Ammon's horn (tissue), 1 donor: ENCODE measurements at regions not wholly inside any gene's neighbourhood (a gene's known extent, or its start where the extent isn't known, plus 50 kb on each side); places are given as distances from the start of the nearest gene placed in this dataset.
A peak's percentile ranks its signal among the peaks of the same experiment; 100 is the strongest.

Experiments
- DNase-seq: peaks from one replicate; pipeline ENCODE4 v3.0.0-alpha.2; 2016; ENCODE audit warnings: low spot score

DNA sequence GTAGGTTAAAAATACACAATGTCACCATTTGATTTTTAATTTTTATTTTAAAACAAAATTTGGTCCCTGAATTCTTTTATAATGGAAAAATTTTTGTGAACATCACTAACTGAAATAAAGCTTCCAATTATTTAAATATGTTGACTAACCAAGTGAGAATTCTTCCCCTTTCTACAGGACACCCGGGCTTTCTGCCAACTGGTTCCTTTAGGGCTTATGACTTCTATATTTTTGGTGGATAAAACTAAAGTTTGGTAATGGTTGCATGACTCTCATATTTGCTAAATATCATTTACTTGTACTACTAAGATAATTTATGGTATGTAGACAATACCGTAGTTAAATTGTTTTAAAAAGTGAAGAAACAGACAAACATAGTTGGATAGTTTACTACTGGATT lies 291.0 kb upstream of the DOK6 start:
- no peak for DNase-seq

DNA sequence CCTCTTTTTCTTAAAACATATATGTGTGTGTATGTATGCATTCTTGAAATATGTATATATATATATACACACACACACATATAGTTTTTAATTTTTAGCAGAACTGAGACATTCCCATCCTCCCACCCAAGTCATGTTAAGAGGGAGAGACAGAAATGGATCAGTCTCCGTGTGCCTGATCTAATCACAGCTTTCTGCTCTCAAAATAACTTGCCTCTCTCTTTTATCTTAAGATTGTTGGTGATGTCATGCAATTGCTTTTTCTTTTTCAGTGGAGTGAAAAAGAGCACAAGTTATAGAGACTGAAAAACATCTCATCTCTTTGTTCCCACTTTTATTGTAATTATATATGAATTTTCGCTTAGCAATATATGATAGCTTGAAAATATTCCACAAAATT lies 279.9 kb upstream of the DOK6 start:
- DNase-seq = no peak

DNA sequence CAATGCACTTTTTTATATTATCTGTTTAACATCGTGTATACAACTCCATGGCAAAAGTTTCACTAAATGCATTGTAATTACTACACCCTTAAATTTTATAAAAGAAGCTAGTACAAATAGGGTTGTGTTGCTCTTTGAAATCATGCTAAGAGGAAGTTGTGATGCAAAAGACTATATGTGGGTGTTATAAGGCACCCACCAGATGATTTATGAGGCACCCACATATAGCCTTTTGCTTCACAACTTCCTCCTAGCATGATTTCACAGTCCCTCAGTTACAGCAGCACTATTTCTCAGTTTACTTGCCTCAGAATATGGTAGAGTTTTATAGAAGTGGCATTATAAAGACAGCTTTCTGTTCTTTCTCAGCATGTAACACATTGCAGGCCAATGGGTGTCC lies 277.3 kb upstream of the DOK6 start:
- DNase-seq = no peak

DNA sequence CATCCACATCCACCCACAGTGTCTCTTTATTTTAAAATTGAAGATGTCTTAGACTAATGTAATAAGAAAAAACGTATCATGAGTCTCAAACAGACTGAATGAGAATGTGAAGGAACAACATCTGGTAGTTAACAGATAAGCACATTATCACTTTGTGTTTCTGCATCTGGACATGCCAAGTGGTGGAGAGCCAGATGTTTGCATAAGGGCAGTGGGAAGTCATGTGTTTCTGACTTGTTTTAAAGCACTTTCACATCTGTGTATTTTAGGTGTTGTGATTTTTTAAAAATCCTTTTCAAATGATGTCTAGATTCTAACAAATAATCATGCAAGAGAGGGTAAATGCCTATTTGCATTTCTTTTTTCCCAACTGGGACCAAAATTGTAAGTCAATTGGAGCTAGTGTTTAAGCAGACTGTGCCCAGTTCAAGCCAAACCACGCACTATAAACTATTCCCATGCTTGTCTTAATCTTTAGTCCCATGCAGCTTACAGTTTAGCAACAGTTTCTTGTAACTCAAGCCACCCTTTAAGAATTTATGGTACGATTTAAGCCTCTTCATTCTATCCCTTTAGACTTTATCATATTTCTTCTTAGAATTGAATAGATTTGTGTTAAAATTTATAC lies 272.7 kb upstream of the DOK6 start:
- no peak for DNase-seq

DNA sequence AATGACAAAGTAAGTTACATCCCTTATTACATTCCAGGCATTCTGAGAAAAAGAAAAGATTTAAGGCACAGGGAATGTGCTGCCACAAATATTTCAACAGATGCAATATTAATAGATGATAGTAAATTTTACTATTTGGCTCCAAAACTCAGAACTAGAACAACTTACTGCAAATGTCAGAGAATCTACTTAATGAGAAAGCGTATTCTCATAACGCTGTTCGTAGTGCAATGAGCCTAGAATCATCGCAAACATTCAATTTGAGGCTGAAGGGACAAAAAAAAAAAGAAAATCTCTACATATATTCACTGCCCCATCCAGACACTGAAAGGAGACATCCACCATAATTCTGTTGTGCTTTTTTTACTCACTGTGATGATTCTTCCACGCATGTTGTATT lies 272.1 kb upstream of the DOK6 start:
- DNase-seq = no peak

DNA sequence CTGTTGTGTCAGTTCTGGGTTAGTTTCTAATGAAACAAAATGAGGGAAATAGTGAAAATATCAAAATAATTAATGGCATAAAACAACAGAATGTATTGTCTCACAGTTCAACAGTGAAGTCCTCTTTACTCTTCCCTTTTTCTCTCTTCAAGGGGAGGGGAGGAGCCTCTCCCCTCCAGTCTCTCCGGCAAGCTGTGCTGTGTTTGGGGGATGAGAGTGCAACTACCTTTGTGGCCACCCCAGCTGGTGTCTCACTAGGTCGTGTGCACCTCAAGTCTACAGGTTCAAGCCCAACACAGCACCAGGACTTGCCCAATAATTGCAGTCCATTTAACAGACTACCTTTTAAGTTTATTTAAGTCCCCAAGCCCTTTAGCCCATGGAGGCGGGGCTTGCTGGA lies 271.7 kb upstream of the DOK6 start:
- no peak for DNase-seq

DNA sequence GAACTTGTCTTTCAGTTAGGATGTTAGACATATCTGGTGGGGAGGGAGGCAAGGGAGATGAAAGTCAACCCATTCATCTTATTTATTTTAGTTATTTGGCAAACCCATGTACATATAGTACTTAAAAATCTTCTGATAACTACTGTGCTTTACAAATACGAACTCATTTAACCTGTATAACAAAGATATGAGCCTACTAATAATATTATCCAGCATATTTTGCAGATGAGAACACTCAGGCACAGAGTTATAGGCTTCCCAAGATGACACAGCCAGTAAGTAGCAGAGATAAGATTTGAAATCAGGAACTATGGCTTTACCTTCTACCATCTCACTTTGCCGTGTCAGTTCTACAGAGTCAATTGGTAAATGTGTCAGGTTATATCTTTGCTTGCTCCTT lies 262.6 kb upstream of the DOK6 start:
- no peak for DNase-seq

DNA sequence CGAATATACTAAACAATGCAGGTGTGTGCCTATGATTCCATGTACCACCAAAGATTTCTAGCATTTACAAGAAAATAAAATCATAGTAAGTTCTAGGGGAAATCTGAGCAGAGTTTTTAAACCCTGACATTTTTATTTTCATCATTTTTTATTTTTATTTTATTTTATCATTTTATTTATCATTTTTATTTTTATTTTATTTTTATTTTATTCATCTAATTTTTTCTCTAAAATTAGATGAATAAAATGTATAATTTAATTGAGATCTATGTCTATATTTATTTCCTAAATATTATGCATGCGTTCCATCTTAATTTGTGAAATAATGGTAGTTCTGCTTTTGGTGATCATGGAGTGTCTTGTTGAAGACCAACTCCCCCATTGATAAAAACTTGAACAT lies 257.6 kb upstream of the DOK6 start:
- DNase-seq = no peak

DNA sequence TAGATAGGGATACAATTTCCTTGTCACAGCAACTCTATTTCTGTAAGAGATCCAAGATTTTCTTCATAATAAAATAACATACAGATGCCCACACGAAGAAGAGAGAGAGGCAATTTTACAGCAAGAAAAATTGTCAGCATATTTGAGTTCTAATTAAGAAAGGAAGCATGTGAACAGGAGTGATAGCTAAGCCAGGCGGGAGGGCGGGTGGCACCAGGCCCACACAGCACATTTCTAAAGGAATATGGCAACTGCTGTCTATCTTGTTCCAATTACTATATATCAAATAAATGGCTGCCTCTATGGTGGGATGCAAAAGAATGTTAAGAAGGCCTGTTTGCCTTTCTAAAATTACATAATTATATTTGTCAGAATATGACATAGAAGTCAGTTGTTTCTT lies 248.3 kb upstream of the DOK6 start:
- no peak for DNase-seq

DNA sequence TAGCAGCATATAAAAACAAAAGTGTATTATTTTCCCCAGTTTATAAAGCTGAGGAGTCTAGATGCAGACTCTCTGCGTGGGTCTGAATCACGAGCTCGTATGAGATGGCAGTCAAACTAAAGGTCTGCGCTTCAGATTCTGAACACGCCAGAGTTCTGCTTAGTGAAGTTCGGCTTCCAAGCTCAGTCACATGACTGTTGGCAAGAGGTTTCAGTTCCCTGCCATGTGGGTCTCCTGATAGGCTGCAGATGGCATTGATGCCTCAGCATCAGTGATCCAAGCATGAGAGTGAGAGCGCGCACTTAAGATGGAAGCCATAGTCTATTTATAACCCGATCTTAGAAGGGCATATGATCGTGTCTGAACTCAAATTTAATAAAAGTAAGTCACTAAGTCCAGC lies 242.8 kb upstream of the DOK6 start:
- peak; percentile 42 for DNase-seq

DNA sequence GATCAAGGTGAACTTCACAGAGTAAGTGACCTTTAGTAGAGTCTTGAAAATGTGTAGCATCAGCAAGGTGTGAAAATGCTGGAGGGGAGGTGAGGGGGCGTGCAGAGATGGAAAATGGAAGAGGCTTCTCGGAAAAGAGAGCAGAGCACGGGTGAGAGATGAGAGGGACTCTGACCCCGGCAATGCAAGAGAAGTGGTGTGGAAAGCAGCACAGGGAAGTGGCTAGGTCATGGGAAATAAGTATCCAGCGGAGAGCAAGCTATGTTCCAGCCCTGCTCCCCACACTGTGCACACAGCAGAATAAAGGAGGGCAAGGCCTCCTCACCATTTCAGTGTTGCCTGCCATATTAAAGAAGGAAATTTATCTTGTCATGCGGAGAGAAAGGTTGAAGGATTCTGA lies 241.7 kb upstream of the DOK6 start:
- no peak for DNase-seq

DNA sequence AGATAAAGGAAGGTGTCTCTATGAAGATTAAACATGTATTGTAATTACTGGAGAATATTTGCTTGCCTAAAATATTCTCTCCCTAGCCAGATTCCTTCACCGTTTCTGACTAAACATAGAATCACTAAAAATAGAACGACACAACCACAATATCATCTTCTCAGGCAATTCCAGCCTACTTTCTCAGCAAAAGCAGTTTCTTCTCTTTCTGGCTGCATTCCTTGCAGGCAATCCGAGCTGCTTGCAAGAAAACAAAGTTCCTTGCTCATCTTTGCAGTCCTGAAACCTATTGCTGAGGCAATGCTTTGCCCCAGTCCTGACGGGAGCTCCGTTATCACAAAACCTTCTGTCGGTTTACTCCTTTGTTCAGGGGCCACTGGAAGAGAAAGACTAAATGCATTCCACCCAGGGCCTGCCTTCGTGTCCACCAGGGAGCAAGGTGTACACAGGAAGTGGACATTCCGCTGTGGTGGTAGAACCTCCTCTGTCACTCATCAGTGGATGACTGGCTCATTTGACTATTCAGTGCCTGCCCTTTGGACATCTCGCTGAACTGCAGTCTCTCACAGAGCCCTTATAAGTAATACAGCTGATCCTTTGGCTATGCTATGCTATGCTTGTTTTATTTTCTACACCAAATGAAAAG lies 239.2 kb upstream of the DOK6 start:
- no peak for DNase-seq

DNA sequence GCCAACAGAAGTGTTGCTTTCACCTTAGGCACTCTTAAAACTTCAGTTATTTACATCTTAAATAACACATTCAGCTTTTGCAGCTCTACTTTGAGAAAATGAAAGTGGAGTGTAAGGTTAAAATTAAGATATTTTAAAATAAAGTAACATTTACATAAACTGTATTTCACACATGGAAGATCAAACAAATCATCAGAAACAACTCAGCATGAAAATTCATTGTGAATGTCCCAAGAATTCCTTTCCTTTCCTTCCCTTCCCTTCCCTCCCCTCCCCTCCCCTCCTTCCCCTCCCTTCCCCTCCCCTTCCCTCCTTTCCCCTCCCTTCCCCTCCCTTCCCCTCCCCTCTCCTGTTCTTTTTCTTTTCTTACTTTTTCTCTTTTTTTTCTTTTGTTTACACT lies 238.0 kb upstream of the DOK6 start:
- DNase-seq = no peak

DNA sequence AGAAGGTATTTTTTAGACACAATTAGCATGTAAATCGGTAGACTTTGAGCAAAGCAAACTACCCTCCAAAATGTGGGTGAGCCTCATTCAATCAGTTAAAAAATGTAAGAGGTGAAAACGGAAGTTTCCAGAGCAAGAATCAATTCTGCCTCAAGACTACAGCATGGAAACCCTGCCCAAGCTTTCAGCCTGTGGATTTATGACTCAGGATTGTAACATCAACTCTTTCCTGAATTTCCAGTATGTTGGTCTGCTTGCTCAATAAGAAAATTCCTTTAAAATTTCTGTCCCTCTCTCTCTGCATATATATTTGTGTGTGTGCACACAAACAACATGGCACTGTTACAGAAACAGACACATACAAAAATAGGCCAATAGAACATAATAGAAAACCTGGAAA lies 228.6 kb upstream of the DOK6 start:
- no peak for DNase-seq

DNA sequence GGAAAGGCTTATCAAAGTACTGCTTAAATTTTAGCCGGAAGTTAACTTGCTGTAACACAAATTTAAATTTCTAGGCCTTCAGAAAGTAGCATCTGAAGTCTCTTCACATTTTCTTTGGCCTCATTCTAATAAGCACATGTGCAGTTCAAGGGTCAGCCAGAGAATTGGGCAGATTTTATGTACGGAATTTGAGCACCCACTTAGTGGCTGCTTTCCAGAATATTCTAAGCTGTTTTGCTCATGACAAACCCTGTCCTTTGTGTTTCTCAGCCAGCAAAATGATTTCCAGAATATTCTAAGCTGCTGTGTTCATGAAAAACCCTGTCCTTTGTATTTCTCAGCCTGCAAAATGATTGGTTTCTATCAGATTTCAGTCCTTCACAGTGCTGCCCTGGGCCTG lies 225.0 kb upstream of the DOK6 start:
- no peak for DNase-seq

DNA sequence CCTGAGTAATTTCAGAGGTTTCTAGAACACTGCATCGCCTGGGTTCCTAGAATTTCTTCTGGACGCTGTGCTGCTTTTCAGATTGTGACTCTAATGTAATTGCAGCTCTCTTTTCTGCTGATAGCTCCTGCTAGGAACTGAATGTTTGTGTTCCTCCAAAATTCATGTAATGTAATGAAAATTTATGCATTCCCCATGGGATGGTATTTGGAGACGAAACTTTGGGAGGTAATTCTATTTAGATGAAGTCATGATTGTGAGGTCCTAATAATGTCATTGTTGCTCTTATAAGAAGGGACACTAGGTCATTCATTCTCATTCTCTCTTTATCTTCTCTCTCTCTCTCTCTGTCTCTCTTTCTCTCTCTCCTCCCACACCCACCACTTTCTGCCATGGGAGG lies 223.9 kb upstream of the DOK6 start:
- DNase-seq = no peak

DNA sequence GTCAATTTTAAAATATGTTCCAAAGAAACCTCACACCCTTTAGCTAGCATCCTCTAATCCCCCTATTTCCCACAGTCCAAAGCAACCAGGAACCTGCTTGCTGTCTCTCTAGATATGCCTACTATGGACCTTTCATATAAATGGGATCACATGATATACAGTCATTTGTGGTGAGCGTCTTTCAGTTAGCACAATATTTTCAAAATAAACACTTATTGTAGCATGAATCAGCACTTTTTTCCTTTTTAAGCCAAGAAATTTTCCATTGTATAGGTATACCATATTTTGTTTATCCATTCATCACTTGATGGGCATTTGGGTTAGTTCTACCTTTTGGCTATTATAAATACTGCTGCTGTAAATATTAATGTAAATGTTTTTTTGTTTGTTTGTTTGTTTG lies 223.0 kb upstream of the DOK6 start:
- no peak for DNase-seq

DNA sequence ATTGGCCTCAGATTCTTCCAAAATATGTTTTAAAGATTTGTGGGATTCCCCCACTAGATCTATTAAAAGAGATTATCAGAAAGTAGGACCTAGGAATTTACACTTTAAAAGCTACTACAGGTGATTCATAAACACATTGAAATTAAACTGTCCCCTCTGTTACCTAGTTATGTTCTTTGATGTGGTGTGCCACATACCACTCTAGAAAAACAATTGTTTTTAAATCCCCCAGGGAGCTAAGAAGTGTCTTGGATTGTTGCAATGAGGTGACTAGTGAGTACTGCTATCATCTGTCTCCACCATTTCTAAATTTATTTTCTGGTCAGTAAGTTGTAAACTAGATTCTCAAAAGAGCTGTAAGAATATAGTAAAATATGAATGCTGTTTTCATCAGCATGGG lies 214.5 kb upstream of the DOK6 start:
- DNase-seq = no peak

DNA sequence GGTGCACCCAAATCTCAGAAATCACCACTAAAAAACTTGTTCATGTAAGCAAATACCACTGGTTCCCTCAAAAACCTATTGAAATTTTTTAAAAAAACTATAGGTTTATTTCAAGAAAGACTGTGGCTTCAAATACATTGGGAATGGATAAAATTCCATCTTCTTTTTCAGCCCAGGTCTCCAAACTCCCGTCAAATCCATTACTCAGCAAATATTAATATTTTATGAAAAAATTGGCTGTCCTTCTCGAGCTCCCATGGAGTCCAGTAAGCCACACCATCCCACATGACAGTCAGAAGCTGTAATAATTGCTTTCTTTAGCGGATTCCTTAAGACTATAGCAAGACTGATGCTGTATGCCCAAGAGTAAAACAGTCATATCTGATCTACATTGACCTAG lies 204.4 kb upstream of the DOK6 start:
- DNase-seq = no peak

DNA sequence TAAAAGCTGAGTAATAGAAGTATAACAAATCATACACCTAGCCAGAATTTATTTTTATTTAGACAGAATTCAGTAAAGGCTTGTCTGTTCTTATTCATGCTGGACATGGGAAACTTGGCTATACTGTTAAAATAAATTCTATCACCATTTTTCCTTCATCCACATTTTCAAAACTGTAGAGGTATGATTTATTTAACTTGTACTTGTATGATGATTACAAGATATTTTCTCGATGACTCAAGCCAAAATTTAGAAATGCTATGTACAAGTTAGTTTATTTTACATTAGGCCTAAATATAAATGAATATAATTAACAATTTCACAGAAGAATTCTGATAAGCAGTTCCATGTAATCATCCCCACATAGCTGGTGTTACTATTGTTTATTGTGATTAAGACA lies 194.8 kb upstream of the DOK6 start:
- DNase-seq = no peak

DNA sequence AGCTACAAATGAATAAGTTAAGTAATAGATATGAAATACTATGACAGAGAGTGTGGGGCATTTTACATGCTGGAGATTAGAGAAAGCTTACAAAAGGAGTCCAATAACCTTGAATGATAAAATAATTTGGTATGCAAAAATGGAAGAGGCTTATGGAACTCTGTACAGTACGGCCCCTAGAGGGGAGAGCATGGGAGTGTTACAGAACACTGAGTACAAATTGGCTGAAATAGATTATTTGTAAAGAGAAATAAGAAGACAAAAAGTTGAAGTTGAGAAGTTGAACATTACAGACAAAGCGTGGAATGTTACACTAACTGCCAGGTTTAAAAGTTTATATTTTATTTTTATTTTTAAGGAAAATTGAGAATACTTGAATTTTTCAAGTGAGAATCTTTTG lies 192.1 kb upstream of the DOK6 start:
- DNase-seq = no peak

DNA sequence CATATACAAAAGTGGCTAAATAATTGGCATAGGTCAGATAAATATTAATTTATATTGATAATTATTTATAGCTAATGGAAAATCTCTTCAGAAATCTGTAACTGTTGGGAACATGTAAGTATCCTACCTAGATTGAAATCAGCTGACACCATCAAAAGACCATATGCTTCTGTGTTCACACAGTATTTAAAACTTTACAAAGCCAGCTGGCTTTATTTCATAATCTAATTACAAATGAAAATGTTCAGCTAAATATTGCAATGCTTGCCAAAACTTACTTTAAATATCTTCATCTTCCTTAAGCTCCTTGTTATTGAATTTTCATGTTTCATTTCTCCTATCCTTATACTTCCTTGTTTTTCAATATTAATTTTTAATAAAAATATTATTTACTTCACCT lies 190.9 kb upstream of the DOK6 start:
- no peak for DNase-seq

DNA sequence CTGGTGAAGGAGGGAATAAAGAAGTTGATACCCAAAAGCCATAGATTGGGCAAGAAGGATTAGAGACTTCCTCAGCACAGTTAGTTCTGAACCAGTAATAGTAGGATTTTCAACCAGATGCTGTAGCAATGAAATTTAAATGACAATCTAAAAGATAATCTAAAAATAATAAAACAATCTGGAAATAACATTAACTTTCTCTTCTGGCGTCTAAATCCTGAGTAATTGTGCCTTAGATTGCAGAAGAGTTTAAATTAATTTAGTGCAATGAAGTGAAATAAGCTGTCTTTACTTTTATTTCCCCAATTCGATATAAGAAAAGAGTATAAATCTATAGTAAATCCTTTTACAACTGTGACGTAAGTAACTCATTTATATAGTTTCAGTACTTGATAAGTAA lies 186.8 kb upstream of the DOK6 start:
- DNase-seq = no peak

DNA sequence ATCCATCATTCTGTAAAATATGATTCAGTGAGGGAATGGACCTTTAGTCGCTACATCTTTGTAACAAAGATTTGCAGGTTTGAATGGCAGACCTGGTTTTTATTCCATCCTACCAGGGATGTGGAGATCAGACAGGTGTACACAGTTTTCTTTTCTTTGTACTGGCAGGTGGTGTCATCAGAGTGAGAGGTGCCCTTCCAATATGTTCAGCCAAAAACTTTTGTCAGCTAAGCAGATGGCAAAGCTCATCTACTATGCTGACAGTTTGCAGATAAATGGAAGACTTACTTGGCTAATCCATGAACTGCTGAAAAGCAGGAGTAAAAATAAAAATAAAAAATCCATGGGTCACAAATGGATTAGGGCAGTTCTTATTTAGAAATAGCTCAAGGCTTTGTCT lies 185.5 kb upstream of the DOK6 start:
- no peak for DNase-seq

DNA sequence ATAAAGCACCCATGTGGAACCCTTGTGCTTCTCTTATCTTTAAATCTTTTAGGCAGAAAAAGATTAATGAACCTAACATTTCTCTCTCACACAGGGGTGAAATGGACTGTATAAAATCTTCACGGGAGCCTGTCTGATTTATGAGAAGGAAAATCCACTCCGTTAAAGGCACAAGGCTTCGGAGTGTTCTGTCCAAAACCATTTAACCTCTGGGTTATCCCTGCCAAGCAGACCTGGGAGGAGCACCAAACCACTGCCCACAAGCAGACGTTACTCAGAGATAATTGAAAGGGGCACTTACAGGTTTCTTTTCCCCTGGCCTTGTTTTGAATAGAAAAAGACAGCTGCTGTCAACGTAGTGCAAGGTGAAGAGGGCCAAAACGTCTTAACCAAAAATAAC lies 184.4 kb upstream of the DOK6 start:
- DNase-seq = no peak
